Activated effector memory CD4-positive, alpha-beta T cell treated with Interleukin-2 at 50 U/mL for 16 hours (primary cell): ENCODE measurements at regions not wholly inside any gene's neighbourhood (a gene's known extent, or its start where the extent isn't known, plus 50 kb on each side); places are given as distances from the start of the nearest gene placed in this dataset.
"Not testable (repeated sequence)": the region's sequence is repeated elsewhere in the genome, so short reads cannot be mapped to it uniquely, and the experiment has no call there.

Experiments used
- DNase-seq: peaks from one replicate; pipeline ENCODE4 v3.0.0-alpha.2; 2020

GRCh38 chr5:136615251-136616119, 250.1 kb upstream of the TRPC7 start:
- no peak for DNase-seq

GRCh38 chr5:136613230-136613629, 247.9 kb upstream of the TRPC7 start:
- no peak for DNase-seq

- no peak for DNase-seq
Observed at GRCh38 chr5:136605638-136606037, 240.3 kb upstream of the TRPC7 start.

GRCh38 chr5:136600306-136600705, 235.0 kb upstream of the TRPC7 start:
- DNase-seq, result no peak

GRCh38 chr5:136598802-136599404, 233.6 kb upstream of the TRPC7 start:
- DNase-seq, result no peak

- DNase-seq, result no peak
Observed at GRCh38 chr5:136594416-136594815, 229.1 kb upstream of the TRPC7 start.

GRCh38 chr5:136590581-136590980, 225.2 kb upstream of the TRPC7 start:
- no peak for DNase-seq

GRCh38 chr5:136586196-136586595, 220.9 kb upstream of the TRPC7 start:
- no peak for DNase-seq

GRCh38 chr5:136584474-136584873, 219.1 kb upstream of the TRPC7 start:
- DNase-seq, result no peak

- no peak for DNase-seq
Observed at GRCh38 chr5:136579238-136579637, 213.9 kb upstream of the TRPC7 start.

GRCh38 chr5:136569875-136570274, 204.5 kb upstream of the TRPC7 start:
- not testable (repeated sequence) for DNase-seq

GRCh38 chr5:136565457-136565856, 200.1 kb upstream of the TRPC7 start:
- DNase-seq, result not testable (repeated sequence)

- DNase-seq, result not testable (repeated sequence)
Observed at GRCh38 chr5:136565050-136565449, 199.7 kb upstream of the TRPC7 start.

GRCh38 chr5:136564431-136564830, 199.1 kb upstream of the TRPC7 start:
- not testable (repeated sequence) for DNase-seq

GRCh38 chr5:136563489-136563888, 198.1 kb upstream of the TRPC7 start:
- DNase-seq, result no peak

- DNase-seq, result no peak
Observed at GRCh38 chr5:136560126-136560525, 194.8 kb upstream of the TRPC7 start.

- DNase-seq, result no peak
Observed at GRCh38 chr5:136559651-136560050, 194.3 kb upstream of the TRPC7 start.

- DNase-seq, result not testable (repeated sequence)
Observed at GRCh38 chr5:136547096-136547495, 181.8 kb upstream of the TRPC7 start.

GRCh38 chr5:136546441-136546840, 181.1 kb upstream of the TRPC7 start:
- DNase-seq, result not testable (repeated sequence)

- DNase-seq, result not testable (repeated sequence)
Observed at GRCh38 chr5:136545031-136545430, 179.7 kb upstream of the TRPC7 start.

GRCh38 chr5:136538534-136538933, 173.2 kb upstream of the TRPC7 start:
- DNase-seq, result no peak

- no peak for DNase-seq
Observed at GRCh38 chr5:136529081-136529480, 163.7 kb upstream of the TRPC7 start.

- no peak for DNase-seq
Observed at GRCh38 chr5:136528481-136529030, 163.2 kb upstream of the TRPC7 start.

GRCh38 chr5:136527311-136527710, 162.0 kb upstream of the TRPC7 start:
- no peak for DNase-seq
